ENCODE measurements at regions not wholly inside any gene's neighbourhood (a gene's known extent, or its start where the extent isn't known, plus 50 kb on each side); places are given as distances from the start of the nearest gene placed in this dataset.

DNA sequence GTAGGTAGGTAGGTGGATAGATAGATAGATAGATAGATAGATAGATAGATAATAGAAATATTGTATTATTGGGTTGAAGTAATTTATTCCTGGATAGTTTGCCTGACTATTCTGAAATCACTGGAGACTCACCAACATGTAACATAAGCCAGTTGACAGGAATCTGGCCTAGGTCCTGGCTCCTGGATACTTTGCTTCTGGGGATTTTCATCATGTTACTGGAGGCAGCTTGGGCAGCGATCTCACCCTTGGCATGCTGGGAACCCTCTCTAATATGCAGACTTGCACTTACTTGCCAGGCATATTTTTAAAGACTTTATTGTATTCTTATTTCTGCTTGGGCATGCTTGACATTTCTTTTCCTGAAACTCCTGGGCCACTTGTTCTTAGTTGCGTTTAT is 709.1 kb upstream of the FZD8 start:
- no peak for DNase-seq

DNA sequence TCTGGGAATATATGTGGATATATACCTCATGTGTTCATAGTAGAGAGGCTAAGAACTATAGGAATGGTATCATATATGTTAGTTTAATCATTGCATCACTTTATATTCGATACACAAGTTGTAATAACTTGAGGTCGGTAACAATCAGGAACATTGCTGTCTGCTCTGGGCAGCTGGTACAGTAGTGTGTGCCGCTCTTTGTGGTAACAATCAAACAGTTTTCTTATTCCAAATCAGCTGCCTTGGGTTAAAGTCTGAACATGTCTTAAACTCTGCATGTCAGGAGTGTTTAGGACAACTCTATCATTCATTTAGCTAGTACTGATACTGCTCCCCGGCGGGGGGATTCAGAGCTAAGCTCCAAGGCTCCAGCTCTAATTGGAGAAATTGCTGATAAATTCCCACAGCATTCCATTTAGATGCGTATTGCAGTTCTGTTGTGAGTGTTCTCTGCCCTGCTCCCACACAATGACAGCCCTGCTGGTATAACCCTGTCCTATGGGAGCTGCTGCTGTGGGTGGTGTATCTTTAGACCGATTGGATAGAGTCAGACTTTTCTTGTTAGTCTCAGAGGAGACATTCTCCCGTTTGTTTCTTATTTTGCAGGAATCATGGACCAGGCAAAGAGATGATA is 707.5 kb upstream of the FZD8 start:
- no peak for DNase-seq

DNA sequence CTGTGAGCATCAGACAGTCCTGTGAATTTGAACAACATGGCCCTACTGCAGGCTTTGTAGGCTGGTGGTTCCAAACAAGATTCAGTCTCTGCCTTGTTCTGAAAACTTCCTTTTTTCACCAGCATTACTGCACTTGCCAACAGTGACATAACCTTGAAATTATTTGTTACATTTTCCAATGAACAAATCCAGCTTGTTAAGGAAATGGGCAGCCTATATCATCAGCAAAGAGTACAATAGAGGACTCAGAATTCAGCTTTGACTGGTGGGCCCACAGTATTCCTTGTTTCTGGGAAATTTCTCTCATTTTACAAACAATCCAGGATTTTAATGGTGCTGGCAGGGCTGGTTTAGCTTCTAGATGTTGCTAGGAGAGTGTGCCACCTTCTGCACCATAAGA is 703.7 kb upstream of the FZD8 start:
- no peak for DNase-seq

DNA sequence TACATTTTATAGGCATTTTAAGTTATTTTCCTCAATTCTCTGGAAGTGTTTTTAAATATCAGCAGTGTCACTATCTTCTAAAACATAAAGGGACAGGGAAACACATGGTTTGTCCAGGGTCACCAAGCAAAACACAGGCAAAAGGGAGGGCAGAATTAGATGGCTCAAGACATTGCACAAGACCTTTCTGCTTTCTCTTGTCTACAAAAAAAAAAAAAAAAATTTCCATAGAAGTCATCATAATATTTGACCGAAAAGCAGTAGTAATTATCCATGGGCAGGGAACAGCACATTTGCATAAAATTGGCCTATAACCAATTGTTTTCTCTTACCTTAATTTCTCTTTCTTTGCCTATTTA is 703.1 kb upstream of the FZD8 start:
- no peak for DNase-seq

DNA sequence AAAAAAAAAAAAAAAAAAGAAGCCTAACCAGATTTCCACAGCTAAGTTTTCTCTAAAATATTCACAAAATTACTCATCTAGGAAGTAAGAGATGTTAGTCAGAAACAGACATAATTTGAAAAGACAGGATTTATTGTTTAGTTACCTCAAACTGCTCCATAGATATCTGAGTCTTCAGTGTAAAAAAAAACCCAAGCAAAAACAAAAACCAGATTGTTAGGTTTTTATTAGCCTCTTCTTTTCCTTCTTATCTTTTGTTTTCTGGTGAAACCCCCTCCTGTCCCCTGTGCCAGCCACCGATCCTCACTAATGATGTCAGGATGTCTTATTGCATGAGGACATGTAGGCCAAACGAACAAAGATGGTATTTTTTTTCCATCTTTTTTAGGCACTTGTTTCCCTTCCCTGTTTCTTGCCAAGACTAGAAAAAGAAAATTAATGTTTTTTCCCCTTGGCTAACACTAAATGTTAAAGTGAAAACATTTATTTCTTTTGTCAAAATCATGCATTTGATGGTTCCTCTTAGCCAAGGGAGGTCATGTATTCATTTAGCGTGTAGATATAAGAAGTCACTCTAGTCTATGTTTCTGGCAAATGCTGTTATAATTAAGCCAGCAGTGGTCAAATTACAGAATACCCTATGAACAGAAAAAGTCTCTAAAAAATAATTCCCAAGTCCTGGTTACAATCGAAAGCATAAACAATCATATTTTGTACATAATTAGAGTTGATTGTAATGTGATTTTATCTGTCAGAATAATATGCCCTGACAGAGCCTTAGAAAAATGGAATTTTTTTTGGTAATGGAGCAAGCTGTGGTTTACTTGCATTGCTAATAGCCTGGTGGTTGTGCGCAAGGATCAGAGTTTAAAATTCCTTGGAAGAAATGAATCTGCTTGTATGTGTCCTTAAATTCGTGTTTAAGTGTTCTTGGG is 702.4 kb upstream of the FZD8 start:
- no peak for DNase-seq

DNA sequence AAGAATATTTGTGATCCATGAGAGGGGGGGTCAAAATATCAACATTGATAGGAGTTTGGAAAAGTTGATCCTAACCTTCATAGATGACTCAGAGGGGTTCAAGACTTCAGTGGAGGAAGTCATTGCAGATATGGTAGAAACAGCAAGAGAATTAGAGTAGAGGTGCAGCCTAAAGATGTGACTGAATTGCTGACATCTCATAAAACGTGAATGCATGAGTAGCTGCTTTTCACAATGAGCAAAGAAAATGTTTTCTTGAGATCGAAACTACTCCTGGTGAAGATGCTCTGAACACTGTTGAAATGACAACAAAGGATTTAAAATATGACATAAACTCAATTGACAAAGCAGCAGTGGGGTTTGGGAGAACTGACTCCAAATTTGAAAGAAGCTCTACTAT is 700.7 kb upstream of the FZD8 start:
- DNase-seq, result no peak

DNA sequence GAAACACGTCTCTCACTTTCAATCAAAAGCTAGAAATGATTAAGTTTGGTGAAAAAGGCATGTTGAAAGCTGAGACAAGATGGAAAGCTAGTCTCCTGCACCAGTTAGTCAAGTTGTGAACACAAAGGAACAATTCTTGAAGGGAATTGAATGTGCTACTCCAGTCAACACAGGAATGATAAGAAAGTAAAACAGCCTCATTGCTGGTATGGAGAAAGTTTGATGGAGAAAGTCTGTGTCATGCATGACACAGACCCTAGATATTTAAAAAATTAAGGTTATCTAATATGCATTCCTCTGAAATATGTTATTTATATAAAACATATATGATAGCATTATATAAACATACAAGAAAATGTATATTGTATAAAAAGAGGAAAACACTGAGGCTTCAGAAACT is 699.4 kb upstream of the FZD8 start:
- DNase-seq, result no peak

DNA sequence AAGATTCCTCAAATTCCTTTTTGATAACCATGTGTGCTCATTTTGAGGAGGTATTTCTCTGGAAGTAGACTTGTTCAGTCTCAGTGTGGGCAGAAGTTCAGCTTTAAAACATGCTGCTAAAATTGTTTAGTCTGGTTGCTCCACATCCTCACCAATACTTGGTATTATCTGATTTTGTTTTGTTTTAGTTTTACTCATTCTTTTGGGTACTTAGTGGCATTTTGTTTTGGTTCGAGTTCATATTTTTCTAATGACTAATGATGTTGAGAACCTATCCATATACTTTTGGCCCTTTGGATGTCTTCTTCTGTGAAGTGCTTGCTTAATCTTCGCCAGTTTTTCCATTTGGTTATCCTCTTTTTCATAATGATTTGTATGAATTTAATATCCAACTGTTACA is 694.2 kb upstream of the FZD8 start:
- no peak for DNase-seq

DNA sequence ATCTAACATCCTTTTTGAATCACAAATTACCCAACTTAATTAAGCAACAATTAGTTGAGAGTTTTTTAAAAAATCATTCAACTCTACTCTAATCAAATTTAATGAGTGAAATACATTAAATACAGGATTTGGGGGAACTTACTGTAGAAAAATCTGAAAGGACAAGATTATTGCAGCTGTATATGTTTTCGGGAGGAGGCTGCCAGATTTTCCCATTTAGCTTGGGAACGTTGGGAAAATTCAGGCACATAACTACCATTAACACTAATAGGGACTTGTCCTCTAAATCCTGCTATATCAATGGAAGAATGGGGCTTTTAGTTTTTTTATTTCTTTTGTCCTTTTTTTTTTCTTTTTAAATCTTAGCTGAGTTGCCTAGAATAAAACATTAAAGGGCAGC is 691.4 kb upstream of the FZD8 start:
- no peak for DNase-seq

DNA sequence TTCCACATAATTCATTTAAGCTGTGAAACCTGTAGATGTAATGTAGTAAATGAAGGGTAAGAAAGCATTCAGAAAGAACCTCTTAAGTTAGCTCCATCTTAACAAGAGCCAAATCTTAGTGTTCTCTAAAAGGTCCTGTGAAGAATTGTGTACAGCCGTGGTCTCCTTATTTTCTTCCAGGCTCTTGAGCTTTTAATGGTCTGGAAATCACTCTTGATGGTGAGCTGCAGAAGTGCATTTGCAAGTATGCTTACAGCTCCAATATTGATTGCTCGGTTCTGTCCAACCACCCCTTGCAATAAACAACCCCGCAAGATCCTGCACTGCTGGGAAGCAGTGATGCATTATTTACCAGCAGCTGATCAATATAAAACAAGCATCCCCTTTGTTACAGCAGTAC is 690.8 kb upstream of the FZD8 start:
- DNase-seq, result no peak

DNA sequence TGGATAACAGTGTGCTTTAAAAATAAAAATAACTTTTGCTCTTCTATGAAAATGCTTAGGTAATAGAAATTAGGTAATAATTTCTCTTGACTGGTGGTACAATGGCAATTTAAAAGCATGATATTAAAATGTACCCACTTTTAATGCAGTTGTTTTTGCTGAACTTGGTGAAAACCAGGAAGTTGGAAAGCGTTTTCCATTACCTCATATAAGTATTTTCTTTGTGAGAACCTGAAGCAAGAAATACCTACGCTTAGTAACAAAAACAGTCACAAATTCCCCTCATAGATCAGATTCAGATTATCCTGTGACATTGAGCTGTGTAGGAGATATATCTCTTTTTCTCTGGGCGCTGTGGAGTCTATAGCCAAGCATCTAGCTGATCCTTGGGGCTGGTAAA is 689.0 kb upstream of the FZD8 start:
- no peak for DNase-seq

DNA sequence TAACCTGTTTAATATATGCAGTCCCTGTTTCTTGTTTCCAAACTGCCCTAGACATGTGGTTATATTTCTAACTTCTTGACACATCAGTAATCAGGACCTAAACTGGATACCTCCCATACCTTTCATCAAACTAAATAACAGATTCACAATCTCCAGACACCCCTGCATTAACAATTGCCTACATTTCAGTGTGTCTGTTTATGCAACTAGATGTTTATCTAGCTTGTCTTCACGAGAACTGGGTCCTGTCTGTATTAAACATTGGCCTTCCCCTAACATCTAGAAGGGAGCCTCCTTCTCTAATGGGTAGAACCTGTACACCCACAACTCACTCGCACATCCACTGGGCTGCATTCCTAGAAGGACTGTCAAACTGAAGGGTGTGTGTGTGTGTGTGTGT is 683.7 kb upstream of the FZD8 start:
- DNase-seq, result no peak

DNA sequence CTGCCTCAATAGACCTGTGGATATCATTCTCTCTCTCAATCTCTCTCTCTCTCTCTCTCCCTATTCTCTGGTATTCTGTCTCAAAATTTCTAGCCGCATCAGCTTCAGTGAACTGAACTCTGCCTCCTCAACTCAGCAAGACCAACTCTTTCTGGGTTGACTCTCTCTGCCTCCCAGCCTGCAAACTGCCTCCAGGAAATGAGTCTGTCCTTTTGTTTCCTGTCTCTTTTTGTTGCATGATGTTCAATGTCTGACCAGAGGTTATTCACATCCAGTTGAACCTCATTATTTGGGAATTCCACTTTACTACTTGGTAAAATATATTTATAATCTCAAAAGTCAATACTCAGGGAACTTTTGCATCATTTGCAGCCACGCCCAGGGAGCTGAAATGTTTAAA is 682.7 kb upstream of the FZD8 start:
- no peak for DNase-seq

DNA sequence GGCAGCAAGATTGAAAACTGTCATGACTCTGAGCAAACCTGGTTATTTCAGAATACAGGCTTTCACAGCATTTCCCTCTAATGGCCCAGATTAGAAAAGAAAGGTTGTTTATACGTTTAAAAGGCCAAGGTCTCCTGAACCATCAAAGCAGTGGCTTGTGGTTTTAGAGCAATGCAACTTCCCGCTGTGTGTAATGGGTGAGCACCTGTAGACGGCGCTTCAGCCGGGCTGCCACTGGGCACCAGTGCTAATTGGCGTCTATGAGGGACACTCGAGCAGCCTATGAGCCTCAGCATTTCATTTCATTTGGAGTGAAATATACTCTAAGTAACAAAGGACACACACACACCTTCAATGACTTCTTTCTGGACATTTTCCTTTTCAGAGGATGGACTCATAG is 671.0 kb upstream of the FZD8 start:
- DNase-seq, result no peak

DNA sequence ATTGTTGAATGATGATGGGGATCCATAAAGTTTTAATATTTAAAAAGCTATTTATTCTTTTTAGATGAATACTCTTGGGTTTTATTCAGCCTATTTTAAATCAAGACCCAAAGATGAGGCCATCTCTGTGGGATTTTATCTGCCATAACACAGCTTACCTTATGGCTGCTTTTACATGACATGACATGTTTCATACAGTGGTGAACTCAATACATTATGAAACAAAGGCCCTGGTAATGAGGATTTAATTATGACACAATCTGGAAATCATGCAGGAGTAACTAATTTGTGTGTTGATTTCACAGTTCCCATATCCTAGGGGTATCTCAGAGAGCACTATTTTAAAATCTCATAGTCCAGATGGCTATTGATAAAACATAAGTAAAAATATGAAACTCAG is 661.8 kb upstream of the FZD8 start:
- no peak for DNase-seq

DNA sequence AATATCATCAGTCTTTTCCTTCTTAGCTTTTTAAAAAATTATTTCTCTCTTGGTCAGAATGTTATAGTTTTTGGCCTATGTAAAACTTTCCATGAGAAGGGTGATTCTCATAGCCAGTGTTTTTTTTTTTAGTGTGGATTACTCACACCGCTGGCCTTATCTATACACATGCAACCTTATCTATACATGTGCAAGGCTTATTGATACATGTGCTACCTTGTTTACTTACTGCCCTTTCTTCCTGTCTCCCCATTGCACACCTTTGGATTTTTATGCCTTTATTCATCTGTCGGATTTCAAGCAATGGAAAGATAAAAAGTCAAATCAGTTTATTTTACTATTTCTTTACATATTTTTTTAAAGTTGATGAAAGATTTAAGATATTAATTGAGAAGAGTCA is 660.0 kb upstream of the FZD8 start:
- DNase-seq, result no peak

DNA sequence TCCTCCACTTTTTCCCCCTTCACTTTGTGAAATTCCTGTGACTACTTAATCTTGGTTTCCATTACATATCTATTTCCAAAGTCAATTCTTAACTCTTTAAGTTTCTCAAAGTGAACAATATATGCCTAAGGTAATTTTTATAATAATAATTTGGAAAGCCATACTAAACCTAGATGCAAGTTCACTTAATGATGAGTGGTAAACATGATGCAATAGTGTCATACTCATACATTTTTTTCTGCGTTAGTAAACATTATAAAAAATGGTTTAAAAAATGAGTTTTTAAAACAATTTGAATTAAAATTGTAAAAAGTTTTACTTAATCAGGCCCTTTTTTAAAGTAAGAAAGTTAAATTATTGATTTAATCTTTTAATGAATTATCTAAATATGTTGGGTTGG is 659.4 kb upstream of the FZD8 start:
- no peak for DNase-seq

DNA sequence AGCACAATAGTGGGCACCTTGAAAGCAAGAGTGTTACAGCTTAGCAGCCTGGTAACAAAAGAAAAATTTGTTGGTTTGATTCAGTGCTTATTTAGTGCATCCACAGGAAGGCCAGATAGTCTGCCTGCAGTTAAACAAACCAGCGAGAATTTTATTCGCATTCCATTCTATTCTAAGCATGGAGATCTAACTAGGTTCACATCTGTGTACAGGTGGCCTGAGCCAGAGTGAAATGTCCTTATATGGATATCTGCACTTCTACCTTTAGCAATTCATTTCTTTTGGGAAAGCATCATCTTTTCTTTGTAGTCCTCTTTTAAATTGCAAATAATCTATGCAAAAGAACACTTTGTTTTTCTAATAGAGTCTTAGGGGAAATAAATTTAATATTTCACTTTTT is 659.0 kb upstream of the FZD8 start:
- no peak for DNase-seq

DNA sequence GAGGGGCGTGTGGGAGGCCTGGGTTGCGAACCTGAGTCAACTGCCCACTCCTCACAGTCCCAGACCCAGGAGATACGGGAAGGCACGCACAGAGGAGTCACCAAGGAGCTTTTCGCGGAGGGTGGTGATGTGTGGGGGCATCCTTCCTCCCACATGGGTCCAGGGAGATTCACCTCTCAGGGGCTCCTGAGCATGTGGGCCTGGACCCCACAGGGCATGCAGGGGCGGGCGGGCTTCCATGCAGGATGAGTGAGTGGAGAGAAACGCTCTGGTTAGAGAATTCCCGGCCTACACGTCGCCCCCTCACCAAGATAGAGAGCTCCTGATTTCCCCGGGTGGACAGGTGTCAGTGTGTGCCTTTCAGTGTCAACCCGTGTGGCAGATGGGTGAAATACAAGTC is 641.7 kb upstream of the FZD8 start:
- no peak for DNase-seq

DNA sequence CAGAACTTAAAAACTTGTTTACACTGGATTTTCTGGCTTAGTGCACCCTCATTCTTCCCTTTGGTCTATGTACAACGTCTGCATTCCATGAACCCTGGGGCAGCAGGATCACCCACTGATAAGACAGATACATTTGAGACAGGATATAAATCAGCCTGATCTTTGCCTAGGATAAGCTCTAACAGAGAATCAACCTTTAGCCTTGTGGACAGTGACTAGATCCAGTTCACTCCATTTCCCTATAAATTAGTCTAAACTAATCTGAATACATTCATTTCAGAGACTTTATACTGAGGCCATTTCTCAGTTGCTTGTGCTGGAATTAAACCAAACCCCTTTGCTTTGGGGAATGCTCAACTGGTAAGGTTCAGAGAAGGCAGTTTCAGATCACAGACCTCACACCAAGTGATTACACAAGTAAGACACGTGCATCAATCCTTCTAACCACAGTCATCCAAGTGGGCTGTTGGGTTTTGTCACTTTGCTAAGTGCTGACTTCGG is 639.8 kb upstream of the FZD8 start:
- DNase-seq, result no peak

DNA sequence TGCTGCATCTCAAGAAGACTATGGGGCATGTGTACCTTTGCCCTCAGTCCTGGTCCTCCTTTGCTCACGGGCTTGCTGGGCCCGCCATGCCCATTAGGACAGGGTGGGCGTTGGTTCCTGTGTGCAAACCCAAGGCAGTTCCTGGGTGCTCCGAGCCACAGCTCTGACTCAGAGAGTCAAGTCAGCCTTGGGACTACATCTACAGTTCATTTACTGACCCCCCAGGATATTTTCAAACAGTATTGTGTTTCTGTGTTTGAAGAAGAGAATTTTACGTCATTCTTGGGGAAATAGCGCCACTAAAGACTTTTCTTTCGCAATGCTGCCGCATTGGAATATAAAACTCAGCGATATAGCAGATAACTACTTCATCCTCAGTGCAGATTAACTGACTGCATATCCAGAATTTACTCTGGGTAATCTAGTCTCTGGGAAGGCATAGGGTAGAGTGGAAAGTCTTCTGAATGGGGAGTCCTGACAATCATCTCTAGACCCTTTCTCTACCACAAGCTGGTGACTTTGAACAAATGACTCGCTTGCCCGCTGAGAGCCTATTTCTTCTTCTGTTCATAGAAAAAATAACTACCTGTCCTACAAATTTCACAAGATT is 638.9 kb upstream of the FZD8 start:
- no peak for DNase-seq

DNA sequence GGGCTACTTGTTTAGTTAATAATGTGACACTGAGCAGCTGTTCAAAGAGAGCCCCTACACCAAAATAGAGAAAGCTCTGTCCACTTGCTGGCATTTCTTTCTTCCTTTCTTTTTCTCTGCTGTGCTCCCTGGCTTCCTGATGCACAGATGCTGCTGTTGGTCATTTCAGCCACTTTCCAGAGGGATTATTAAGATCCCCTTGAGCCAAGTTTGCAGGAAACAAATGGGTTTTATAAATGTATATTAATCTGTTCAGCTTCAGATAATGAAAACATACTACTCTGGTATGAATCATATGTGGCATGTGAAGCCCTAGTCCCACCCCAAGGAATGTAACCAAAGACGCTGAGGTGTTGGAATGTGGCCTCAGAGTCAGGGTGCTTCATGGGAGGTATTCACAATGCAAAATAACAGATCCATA is 638.2 kb upstream of the FZD8 start:
- DNase-seq, result no peak

DNA sequence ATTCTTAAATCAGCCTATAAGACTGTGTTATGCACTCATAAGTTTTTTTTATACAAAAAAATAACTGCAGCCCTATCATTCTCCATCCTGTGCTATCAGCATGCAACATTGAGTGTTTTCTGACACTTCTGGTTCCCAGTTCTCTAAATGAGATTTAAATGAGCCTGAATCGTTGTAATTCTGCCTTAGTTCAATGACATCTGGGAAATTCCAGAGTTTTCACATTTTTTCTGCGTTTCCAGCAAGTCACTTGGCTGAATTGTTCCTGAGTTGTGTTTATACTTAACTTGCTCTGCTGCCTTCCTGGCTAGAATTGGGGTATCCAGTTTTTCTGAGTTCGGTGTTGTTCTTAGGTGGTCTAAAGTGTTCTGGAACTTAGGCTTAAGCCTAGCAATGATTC is 636.1 kb upstream of the FZD8 start:
- no peak for DNase-seq

DNA sequence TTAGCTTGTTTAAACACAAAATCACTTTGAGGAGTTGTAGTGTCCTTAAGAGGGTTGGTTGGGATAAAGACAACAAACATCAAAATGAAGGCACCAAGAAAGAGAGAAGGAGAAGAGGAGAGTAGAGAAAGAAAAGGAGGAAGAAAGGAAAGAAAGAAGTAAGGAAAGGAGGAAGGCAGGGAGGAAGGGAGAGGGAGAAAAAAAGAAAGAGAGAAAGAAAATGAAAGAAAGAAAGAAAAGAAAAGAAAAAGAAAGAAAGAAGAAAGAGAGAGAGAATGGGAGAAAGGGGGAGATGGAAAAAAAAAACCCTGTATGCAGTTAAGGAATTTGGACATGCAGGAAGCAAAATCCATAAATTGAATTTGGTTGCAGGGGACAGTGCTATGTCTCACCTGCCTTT is 635.4 kb upstream of the FZD8 start:
- no peak for DNase-seq

Data from inflammatory macrophage (primary cell).